ENCODE measurements at regions not wholly inside any gene's neighbourhood (a gene's known extent, or its start where the extent isn't known, plus 50 kb on each side); places are given as distances from the start of the nearest gene placed in this dataset.

- DNase-seq (ENCODE audit: low read depth), result no peak
- TF ChIP-seq, protein P1, sequence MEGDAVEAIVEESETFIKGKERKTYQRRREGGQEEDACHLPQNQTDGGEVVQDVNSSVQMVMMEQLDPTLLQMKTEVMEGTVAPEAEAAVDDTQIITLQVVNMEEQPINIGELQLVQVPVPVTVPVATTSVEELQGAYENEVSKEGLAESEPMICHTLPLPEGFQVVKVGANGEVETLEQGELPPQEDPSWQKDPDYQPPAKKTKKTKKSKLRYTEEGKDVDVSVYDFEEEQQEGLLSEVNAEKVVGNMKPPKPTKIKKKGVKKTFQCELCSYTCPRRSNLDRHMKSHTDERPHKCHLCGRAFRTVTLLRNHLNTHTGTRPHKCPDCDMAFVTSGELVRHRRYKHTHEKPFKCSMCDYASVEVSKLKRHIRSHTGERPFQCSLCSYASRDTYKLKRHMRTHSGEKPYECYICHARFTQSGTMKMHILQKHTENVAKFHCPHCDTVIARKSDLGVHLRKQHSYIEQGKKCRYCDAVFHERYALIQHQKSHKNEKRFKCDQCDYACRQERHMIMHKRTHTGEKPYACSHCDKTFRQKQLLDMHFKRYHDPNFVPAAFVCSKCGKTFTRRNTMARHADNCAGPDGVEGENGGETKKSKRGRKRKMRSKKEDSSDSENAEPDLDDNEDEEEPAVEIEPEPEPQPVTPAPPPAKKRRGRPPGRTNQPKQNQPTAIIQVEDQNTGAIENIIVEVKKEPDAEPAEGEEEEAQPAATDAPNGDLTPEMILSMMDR (IDR thresholded peaks at IDR 0.05; ENCODE audit: insufficient read depth, low read depth, low read length, missing control alignments), result no peak
- no peak overlapping the region for H3K4me3 ChIP-seq (ENCODE audit: low read length)
These were observed 214.5 kb upstream of the ATP2B1 start for GRCh38 chr12:89923091-89923490.

DNA sequence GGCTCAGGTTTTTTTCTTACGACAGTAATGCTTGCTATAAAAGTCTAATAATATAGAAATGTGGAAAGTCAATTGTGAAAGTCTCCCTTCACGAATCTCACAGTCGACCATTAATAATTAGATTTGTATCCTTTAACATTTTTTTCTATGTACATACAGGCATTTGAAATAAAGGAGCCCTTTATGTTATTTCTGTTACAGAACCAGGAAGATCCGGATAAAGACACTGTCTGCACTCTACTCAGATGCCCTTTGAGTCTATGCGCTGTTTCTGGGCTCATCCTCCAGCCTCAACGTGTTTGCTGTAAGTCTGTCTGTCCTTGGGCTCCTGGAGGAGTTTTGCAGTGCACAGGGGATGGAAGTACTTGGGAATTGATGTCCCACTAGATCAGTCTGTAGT lies 212.2 kb upstream of the ATP2B1 start:
- no peak for DNase-seq (ENCODE audit: low read depth)
- H3K4me3 ChIP-seq (ENCODE audit: low read length), result no peak overlapping the region
- TF ChIP-seq, protein P1 (IDR thresholded peaks at IDR 0.05; ENCODE audit: insufficient read depth, low read depth, low read length, missing control alignments), result no peak

DNA sequence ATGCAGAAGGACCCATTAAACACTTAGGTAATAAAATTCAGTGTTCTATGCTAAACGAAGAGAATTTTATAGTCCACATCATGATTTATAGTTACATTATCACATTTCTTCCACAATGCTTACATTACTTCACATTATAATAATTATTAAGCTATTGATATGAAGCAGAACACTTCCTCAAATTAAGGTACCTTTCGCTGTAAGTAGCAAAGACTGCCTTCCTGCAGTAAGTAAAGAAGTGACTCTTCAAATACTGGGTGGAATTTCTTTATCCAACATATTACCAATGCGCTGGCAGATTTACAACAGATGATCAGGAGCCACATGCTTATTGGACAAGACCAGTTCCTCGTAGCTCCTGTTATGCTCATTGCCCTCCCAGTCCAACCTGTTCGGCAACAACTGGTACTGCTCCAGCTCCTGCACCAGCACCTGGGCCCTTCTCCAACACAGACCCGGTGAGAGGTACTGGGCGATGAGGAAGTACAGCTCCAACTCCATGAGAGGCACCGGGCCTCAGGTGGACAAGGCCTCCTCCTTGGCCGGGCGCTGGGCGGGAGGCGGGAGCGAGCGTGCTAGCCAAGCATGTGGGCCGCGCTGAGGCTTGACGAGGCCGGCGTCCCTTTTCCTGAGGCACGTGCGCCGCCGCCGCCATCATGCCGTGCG lies 210.7 kb upstream of the ATP2B1 start:
- peak; percentile 35 for DNase-seq (ENCODE audit: low read depth)
- no peak overlapping the region for H3K4me3 ChIP-seq (ENCODE audit: low read length)
- TF ChIP-seq, protein P1 (IDR thresholded peaks at IDR 0.05; ENCODE audit: insufficient read depth, low read depth, low read length, missing control alignments), result no peak

DNA sequence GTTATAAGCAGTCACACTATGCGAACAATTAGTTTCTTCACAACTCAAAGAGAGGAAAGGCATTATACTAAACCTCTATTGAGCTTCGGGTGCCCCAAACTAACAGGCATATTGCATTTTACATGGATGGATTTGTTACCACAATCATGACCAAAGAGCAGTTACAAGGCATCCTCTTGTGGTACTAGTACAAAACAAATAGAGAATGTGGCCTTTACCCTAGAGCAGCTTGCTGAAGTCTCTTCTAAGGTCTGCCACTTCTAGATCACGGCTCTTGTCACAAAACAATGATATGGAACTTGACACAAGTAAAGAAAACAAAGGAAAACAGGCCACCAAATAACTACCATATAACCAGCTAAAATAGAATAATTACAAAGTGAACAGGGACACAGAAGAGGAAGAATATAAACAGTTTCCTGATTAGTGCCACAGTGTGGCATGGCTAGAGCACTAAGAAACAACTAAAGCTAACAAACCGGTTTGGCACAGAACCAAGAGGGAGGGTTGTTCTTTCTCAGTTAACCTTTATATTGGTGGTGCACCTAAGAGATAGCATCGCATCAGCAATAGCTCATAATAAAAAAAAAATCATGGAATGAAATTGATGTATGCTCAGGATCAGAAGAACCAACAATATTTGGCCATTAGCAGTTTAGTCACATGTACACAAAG lies 209.7 kb upstream of the ATP2B1 start:
- TF ChIP-seq, protein P1 (IDR thresholded peaks at IDR 0.05; ENCODE audit: insufficient read depth, low read depth, low read length, missing control alignments), result no peak
- no peak overlapping the region for H3K4me3 ChIP-seq (ENCODE audit: low read length)
- DNase-seq (ENCODE audit: low read depth), result no peak

DNA sequence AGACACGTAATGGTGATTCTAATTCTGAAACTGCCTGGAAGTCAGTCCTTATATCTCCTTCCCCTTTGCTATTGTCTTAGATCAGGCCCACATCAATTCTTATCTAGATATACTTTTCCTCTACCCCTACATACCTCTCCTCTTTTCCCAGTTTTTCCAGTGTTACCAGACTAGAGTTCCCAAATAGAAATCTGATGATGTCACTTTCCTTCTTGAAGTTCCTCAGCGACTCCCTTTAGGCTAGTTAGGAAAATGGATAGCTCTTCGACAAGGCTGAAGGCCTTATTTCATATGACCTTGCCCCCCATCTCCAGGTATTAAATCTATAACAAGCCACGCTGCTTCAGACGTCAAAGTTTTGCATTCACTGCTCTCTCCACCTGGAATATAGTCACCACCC lies 201.1 kb upstream of the ATP2B1 start:
- TF ChIP-seq, protein P1 (IDR thresholded peaks at IDR 0.05; ENCODE audit: insufficient read depth, low read depth, low read length, missing control alignments), result no peak
- no peak overlapping the region for H3K4me3 ChIP-seq (ENCODE audit: low read length)
- DNase-seq (ENCODE audit: low read depth), result no peak

DNA sequence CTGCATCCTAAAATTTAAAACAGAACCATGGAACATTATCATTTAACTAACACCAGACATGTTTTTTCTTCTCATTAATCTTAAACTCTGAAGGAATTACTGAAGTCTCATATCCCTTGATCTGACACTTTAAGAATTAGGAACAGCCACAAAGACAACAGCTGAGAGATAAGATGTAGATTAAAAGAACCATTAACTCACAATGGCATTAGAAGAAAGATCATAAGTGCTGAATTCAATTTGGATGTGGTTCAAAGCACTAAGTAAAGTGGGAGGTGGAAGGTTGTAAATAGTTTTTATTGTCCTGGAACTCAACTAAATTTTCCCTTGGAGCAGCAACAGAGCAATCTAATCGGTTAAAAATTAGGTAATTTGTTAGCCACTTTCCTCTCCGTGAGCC lies 199.0 kb upstream of the ATP2B1 start:
- DNase-seq (ENCODE audit: low read depth), result no peak
- TF ChIP-seq, protein P1 (IDR thresholded peaks at IDR 0.05; ENCODE audit: insufficient read depth, low read depth, low read length, missing control alignments), result no peak
- H3K4me3 ChIP-seq (ENCODE audit: low read length), result no peak overlapping the region

DNA sequence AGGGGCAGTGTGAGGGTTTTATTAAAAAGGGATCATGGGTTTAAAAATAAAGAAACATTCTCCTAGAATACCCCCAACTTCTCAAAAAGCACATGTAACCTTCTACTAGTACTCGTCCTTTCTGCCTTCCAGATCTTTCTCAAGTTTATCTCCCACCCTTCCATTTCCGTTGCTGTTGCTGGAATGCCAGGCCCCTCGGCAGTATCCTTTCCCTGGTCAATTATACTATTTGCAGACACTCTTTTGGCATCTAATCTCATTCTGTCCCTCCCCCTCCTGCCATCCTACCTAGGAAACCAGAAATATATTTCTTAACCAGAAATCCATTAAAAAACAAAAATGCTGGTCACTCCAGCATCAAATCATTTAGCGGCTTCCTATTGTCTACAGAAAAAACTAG lies 198.2 kb upstream of the ATP2B1 start:
- no peak for DNase-seq (ENCODE audit: low read depth)
- H3K4me3 ChIP-seq (ENCODE audit: low read length), result no peak overlapping the region
- TF ChIP-seq, protein P1 (IDR thresholded peaks at IDR 0.05; ENCODE audit: insufficient read depth, low read depth, low read length, missing control alignments), result no peak
